Thyroid gland (tissue), 4 donors: ENCODE measurements at regions not wholly inside any gene's neighbourhood (a gene's known extent, or its start where the extent isn't known, plus 50 kb on each side); places are given as distances from the start of the nearest gene placed in this dataset.

Experiments
- CTCF ChIP-seq, 6 experiments: fragments of 200-600 bp in 3 of 6; fragments of 450-650 bp in 3 of 6; sonication (generic) in 3 of 6; IDR thresholded peaks; one replicate each; pipeline ENCODE4 v1.5.1; 2016 to 2019; ENCODE audit warnings: antibody characterized with exemption in 6 of 6, mild to moderate bottlenecking in 2 of 6, inconsistent platforms in 1 of 6, moderate library complexity in 1 of 6
- POLR2A ChIP-seq, 2 donors: fragments of 450-650 bp; IDR thresholded peaks; one replicate each; pipeline ENCODE4 v1.6.1; 2017; ENCODE audit warnings: antibody characterized with exemption in 2 of 2, mild to moderate bottlenecking in 2 of 2, moderate library complexity in 1 of 2

- TF ChIP-seq CTCF (IDR thresholded peaks at IDR 0.05) (no peak), POLR2A (IDR thresholded peaks at IDR 0.05) (no peak)
Measured at GRCh38 chr20:22740829-22741228, 156.5 kb upstream of the FOXA2 start.
